Tibial artery (tissue), 4 donors: ENCODE measurements at regions not wholly inside any gene's neighbourhood (a gene's known extent, or its start where the extent isn't known, plus 50 kb on each side); places are given as distances from the start of the nearest gene placed in this dataset.

ENCODE experiments used
- DNase-seq, 2 donors: peaks; one replicate each; pipeline ENCODE4 v3.0.0-alpha.2; 2019
- H3K27ac ChIP-seq, 2 donors: fragments of 200-600 bp; sonication (generic) in 1 of 2; 1 replicate in 1 of 2; 2 replicates in 1 of 2; pipeline ENCODE4 v1.5.1; 2018 to 2019; ENCODE audit warnings: mild to moderate bottlenecking in 1 of 2
- H3K27me3 ChIP-seq, 2 donors: fragments of 200-600 bp; sonication (generic) in 1 of 2; one replicate each; pipeline versions ENCODE4 v1.5.1 to v1.6.0; 2016 to 2019
- H3K36me3 ChIP-seq, 3 donors: fragments of 200-600 bp; sonication (generic) in 2 of 3; one replicate each; pipeline ENCODE4 v1.5.1; 2016 to 2019; ENCODE audit warnings: mild to moderate bottlenecking in 2 of 3
- H3K4me1 ChIP-seq, 4 donors: fragments of 200-600 bp; sonication (generic) in 2 of 4; 1 replicate in 3 of 4; 2 replicates in 1 of 4; pipeline ENCODE4 v1.5.1; 2016 to 2019
- H3K4me3 ChIP-seq, 2 donors: fragments of 200-600 bp; sonication (generic) in 1 of 2; 1 replicate in 1 of 2; 2 replicates in 1 of 2; pipeline ENCODE4 v1.5.1; 2018 to 2019; ENCODE audit warnings: mild to moderate bottlenecking in 2 of 2
- H3K9me3 ChIP-seq, 3 donors: fragments of 200-600 bp; sonication (generic) in 1 of 3; one replicate each; pipeline ENCODE4 v1.5.1; 2016 to 2019
- CTCF ChIP-seq, 2 experiments: fragments of 200-600 bp in 1 of 2; fragments of 450-650 bp in 1 of 2; IDR thresholded peaks; one replicate each; pipeline ENCODE4 v1.5.1; 2017 to 2019; ENCODE audit warnings: antibody characterized with exemption in 2 of 2, mild to moderate bottlenecking in 1 of 2, moderate library complexity in 1 of 2
- intact Hi-C: fragments of 100-400 bp; cut with DNase I; formaldehyde crosslinking; loops from one replicate; pipeline ENCODE4 v1.15.0; 2023; ENCODE audit warnings: low total_unique reads

- DNase-seq, result no peak
- Histone ChIP-seq H3K27ac (no peak overlapping the region), H3K9me3 (no peaks in the 10 kb centered on the region), H3K36me3 (no peaks in the 10 kb centered on the region), H3K4me3 (no peak overlapping the region), H3K27me3 (no peaks in the 10 kb centered on the region), H3K4me1 (no peaks in the 10 kb centered on the region)
- intact Hi-C loops, result no loop called here
- no peak for TF ChIP-seq CTCF (IDR thresholded peaks at IDR 0.05)
Observed at GRCh38 chr2:215738351-215738750, 275.0 kb downstream of the MREG start.

- Histone ChIP-seq H3K27ac (no peak overlapping the region), H3K4me3 (no peak overlapping the region), H3K9me3 (no peaks in the 10 kb centered on the region), H3K4me1 (no peaks in the 10 kb centered on the region), H3K27me3 (no peaks in the 10 kb centered on the region), H3K36me3 (no peaks in the 10 kb centered on the region)
- intact Hi-C loops, result no loop called here
- no peak for DNase-seq
- TF ChIP-seq CTCF (IDR thresholded peaks at IDR 0.05), result no peak
Observed at GRCh38 chr2:215737477-215737876, 275.9 kb downstream of the MREG start.

- Histone ChIP-seq H3K4me1 (no peaks in the 10 kb centered on the region), H3K27ac (no peak overlapping the region), H3K27me3 (no peaks in the 10 kb centered on the region), H3K9me3 (no peaks in the 10 kb centered on the region), H3K4me3 (no peak overlapping the region), H3K36me3 (no peaks in the 10 kb centered on the region)
- intact Hi-C loops, result no loop called here
- DNase-seq, result no peak
- no peak for TF ChIP-seq CTCF (IDR thresholded peaks at IDR 0.05)
Observed at GRCh38 chr2:215736653-215737290, 276.6 kb downstream of the MREG start.

GRCh38 chr2:215731108-215731658 lies 282.2 kb downstream of the MREG start:
- Histone ChIP-seq H3K4me1 (peaks cover 0 to 25% (median 2%) of the 10 kb centered on the region in 4 donors), H3K27ac (no peak overlapping the region), H3K27me3 (no peaks in the 10 kb centered on the region), H3K4me3 (no peak overlapping the region), H3K9me3 (no peaks in the 10 kb centered on the region), H3K36me3 (no peaks in the 10 kb centered on the region)
- intact Hi-C loops, result no loop called here
- DNase-seq, result no peak
- no peak for TF ChIP-seq CTCF (IDR thresholded peaks at IDR 0.05)

- peaks cover 0 to 25% (median 4%) of the 10 kb centered on the region in 4 donors for H3K4me1 ChIP-seq
- TF ChIP-seq CTCF (IDR thresholded peaks at IDR 0.05), result no peak
- no peaks in the 10 kb centered on the region for H3K27me3 ChIP-seq
- intact Hi-C loops, result no loop called here
- no peaks in the 10 kb centered on the region for H3K9me3 ChIP-seq
- no peak overlapping the region for H3K4me3 ChIP-seq
- H3K27ac ChIP-seq, result no peak overlapping the region
- DNase-seq, result no peak
- no peaks in the 10 kb centered on the region for H3K36me3 ChIP-seq
Observed at GRCh38 chr2:215729985-215730620, 283.2 kb downstream of the MREG start.
